ENCODE measurements at regions not wholly inside any gene's neighbourhood (a gene's known extent, or its start where the extent isn't known, plus 50 kb on each side); places are given as distances from the start of the nearest gene placed in this dataset.

DNA sequence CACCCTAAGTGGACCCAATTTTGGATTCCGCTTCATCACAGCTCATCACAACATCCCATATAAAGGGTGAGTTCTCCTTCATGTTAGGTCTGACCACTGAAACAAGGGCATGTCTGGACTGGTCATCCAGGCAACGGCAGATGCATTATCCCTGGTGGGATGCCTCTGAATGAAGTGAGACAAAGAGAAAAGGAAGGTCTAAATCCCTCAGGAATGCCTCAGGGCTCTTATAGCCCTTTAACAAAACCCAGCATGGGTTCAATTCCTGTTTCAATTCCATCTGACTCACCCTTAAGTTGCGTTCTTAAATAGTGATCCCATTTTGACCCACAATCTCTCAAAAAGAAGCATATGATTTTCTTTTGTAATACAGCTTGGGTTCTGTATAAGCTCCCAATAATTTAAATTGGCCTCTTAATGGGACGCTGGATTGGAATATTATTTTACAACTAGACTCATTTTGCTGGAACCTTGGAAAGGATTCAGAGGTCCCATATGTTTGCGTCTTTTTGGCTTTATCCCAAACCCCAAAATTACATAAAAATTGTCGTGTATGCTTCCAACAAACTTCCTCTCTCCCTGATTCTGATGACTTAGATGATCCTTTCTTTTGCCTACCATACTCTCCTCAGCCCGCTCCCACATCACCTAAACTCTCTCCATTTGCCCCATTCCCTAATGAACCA is 287.4 kb upstream of the ZP4 start:
- no peak overlapping the region for H3K27ac Mint-ChIP-seq
- H3K27me3 Mint-ChIP-seq (ENCODE audit: low read depth) = no peaks in the 10 kb centered on the region
- H3K36me3 Mint-ChIP-seq (ENCODE audit: insufficient read depth in 2 of 2) = no peaks in the 10 kb centered on the region
- ATAC-seq (replicated peaks in 1 of 2) (no peak), DNase-seq (no peak)
- peaks cover 2 to 4% of the 10 kb centered on the region in 2 donors for H3K9me3 Mint-ChIP-seq
- no peak overlapping the region for H3K4me3 Mint-ChIP-seq
- no peaks in the 10 kb centered on the region for H3K4me1 Mint-ChIP-seq (ENCODE audit: low read depth)

DNA sequence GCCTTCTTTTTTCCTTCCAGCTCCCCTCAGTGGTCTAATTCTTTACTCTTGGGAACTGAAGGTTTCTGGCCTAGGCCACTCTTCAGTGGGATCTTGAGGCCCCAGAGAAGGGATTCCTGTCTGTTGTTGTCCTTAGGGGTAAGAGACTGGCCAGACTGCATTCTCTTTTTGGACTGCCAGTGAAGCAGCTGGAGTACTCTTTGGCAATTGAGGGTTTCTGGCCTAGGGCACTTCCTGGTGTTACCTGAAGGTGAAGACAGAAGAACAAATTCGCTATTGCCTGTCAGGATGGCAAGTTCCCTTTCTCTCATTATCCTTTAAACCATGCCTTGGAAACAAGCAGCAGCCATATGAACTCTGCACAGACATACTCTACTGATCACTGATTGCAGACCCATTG is 286.6 kb upstream of the ZP4 start:
- Mint-ChIP-seq H3K27me3 (ENCODE audit: low read depth) (no peaks in the 10 kb centered on the region), H3K36me3 (ENCODE audit: insufficient read depth in 2 of 2) (no peaks in the 10 kb centered on the region), H3K27ac (no peak overlapping the region), H3K4me1 (ENCODE audit: low read depth) (no peaks in the 10 kb centered on the region), H3K4me3 (no peak overlapping the region), H3K9me3 (peaks cover 2 to 3% of the 10 kb centered on the region in 2 donors)
- DNase-seq = no peak
- ATAC-seq (replicated peaks in 1 of 2) = no peak

DNA sequence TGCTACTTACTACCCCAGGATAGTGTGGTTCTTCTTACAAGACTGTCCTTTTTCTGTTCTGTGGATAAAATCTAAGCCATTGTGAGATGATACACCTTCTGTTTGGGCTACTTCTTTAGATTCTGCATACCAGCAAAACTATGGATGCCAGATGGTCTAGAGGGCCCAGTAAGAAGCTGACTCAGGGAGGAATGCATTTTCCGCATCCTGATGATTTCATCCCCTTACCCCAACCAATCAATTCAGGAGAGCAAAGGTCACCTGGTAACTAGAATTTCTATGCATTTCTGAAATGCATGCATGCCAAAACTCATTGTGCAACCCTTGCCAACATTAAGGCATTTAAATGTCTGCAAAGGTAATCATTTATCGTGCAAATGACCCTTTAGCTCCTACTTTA is 285.7 kb upstream of the ZP4 start:
- H3K36me3 Mint-ChIP-seq (ENCODE audit: insufficient read depth in 2 of 2) = no peaks in the 10 kb centered on the region
- H3K4me1 Mint-ChIP-seq (ENCODE audit: low read depth) = no peaks in the 10 kb centered on the region
- no peak overlapping the region for H3K4me3 Mint-ChIP-seq
- no peak overlapping the region for H3K27ac Mint-ChIP-seq
- H3K27me3 Mint-ChIP-seq (ENCODE audit: low read depth) = no peaks in the 10 kb centered on the region
- no peak for ATAC-seq (replicated peaks in 1 of 2)
- DNase-seq = no peak
- H3K9me3 Mint-ChIP-seq = peaks cover 2% of the 10 kb centered on the region in 2 donors

DNA sequence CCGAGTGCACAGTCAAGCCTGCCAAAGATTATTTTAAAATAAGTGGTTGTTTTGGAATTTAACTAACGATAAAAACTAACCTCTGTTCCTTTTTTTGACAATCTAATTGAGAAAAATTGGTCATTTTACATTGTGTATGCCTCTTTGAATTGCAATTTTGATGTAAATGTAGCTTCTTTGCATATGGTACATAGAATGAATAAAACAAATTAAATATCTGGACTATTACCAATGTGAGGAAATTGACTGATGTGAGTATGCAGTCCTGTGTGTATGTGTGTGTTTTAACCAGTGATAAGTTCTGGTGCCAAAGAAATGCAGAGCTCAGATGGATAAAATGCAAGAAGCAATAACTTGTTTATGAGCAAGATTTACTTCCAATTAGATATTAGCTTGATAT is 281.3 kb upstream of the ZP4 start:
- Mint-ChIP-seq H3K27me3 (ENCODE audit: low read depth) (no peaks in the 10 kb centered on the region), H3K36me3 (ENCODE audit: insufficient read depth in 2 of 2) (no peaks in the 10 kb centered on the region), H3K27ac (no peak overlapping the region)

DNA sequence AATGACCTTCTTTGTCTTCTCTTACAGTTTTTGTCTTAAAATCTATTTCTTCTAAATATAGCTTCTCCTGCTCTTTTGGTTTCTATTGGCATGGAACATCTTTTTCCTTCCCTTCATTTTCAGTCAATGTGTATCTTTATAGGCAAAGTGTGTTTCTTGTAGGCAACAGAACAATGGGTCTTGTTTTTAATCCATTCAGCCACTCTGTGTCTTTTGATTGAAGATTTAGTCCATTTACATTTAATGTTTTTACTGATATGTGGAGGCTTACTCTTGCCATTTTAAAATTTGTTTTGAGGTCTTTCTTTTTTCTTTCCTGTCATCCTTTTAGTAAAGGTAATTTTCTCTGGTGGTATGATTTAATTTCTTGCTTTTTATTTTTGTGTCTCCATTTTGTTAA is 271.2 kb upstream of the ZP4 start:
- DNase-seq = no peak
- Mint-ChIP-seq H3K4me3 (no peak overlapping the region), H3K4me1 (ENCODE audit: low read depth) (no peaks in the 10 kb centered on the region), H3K27me3 (ENCODE audit: low read depth) (no peaks in the 10 kb centered on the region), H3K27ac (no peak overlapping the region), H3K9me3 (peaks cover 9 to 13% of the 10 kb centered on the region in 2 donors), H3K36me3 (ENCODE audit: insufficient read depth in 2 of 2) (peaks cover 3 to 6% of the 10 kb centered on the region in 2 donors)
- no peak for ATAC-seq (replicated peaks in 1 of 2)

More for the DNA sequence above, 281.3 kb upstream of the ZP4 start:
- H3K4me1 Mint-ChIP-seq (ENCODE audit: low read depth) = no peaks in the 10 kb centered on the region
- H3K4me3 Mint-ChIP-seq = no peak overlapping the region
- DNase-seq (no peak), ATAC-seq (replicated peaks in 1 of 2) (no peak)
- peaks cover 0 to 3% of the 10 kb centered on the region in 2 donors for H3K9me3 Mint-ChIP-seq

DNA sequence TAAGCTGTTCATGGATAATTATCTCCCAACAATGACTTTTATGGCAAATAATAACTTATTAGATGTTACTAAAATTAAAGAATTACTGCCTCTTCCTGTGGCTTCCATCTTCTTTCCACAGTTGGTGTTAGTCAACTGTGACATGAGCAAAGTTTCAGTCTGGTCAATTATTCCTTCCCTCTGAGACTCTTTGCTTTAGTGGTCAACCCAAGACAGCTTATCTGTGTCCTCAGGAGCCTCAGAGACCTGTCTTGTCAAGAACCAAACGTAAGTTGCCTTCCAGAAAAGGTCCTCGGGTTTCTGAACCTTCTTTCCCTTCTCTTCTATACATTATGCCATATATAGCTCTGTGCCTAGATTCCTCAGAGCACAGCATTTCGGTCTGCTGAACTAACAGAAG is 263.2 kb upstream of the ZP4 start:
- no peaks in the 10 kb centered on the region for H3K27me3 Mint-ChIP-seq (ENCODE audit: low read depth)
- no peak overlapping the region for H3K27ac Mint-ChIP-seq

DNA sequence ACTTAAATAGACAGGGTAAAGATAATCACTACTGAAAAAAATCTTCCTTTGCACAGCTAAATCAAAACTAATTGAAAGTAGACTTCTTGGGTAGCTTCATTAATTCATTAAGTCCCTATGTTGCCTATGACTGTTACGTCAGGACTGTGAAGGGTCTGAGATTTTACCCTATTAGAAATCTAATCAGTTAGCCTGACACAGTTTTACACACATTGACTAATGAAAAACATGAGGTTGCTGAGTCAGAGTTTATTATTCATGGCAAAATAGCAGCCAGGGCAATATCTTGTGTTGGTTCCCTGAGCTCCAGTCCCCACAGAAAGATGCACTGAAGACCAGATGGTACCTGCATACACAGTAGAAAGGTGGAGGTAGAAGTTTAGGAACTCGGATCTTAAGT is 262.5 kb upstream of the ZP4 start:
- Mint-ChIP-seq H3K36me3 (ENCODE audit: insufficient read depth in 2 of 2) (no peaks in the 10 kb centered on the region), H3K27me3 (ENCODE audit: low read depth) (no peaks in the 10 kb centered on the region), H3K9me3 (peaks cover 10 to 11% of the 10 kb centered on the region in 2 donors), H3K4me1 (ENCODE audit: low read depth) (no peaks in the 10 kb centered on the region), H3K4me3 (no peak overlapping the region), H3K27ac (no peak overlapping the region)
- no peak for ATAC-seq (replicated peaks in 1 of 2)
- DNase-seq = no peak

More for the DNA sequence above, 263.2 kb upstream of the ZP4 start:
- Mint-ChIP-seq H3K9me3 (peaks cover 10 to 11% of the 10 kb centered on the region in 2 donors), H3K4me1 (ENCODE audit: low read depth) (no peaks in the 10 kb centered on the region), H3K4me3 (no peak overlapping the region), H3K36me3 (ENCODE audit: insufficient read depth in 2 of 2) (no peaks in the 10 kb centered on the region)
- no peak for ATAC-seq (replicated peaks in 1 of 2)
- no peak for DNase-seq

DNA sequence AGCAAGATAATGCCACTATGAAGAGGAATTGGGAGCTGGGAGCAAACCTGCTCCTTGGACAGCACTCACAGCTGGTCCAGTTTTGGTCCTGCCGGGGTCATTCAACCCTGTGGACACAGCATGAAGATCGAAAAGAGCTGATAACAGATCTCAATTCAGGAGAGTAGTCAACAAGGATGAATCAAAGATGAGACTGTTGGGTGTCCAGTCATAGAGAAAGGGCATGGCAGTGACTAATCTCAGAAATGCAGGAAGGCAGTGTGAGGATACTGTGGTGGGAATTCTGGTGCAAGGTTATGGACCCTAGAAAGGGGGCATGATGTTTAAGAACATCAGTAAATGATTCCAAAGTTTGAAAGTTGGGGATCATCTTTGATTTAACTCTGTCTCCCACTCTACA is 261.4 kb upstream of the ZP4 start:
- no peaks in the 10 kb centered on the region for H3K4me1 Mint-ChIP-seq (ENCODE audit: low read depth)
- no peak for ATAC-seq (replicated peaks in 1 of 2)
- H3K4me3 Mint-ChIP-seq = no peak overlapping the region
- no peak for DNase-seq
- H3K9me3 Mint-ChIP-seq = peaks cover 10 to 11% of the 10 kb centered on the region in 2 donors
- no peaks in the 10 kb centered on the region for H3K27me3 Mint-ChIP-seq (ENCODE audit: low read depth)
- no peak overlapping the region for H3K27ac Mint-ChIP-seq
- H3K36me3 Mint-ChIP-seq (ENCODE audit: insufficient read depth in 2 of 2) = no peaks in the 10 kb centered on the region

DNA sequence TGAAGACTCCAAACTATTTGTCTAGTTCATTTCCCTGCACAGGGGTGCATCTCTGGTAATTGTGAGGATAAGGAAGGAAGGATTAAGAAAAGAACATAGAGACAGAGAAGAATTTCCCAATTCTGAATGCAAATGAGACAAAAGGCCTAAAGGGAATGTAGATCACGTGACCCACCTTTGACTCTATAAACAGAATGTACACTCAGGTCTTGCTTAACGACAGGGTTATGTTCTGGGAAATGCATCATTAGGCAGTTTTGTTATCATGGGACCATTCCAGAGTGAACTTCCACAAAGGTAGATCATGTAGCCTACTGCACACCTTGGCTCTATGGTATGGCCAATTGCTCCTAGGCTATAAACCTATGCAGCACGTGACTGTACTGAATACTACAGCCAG is 252.3 kb upstream of the ZP4 start:
- Mint-ChIP-seq H3K9me3 (peaks cover 0 to 4% of the 10 kb centered on the region in 2 donors), H3K36me3 (ENCODE audit: insufficient read depth in 2 of 2) (no peaks in the 10 kb centered on the region), H3K4me1 (ENCODE audit: low read depth) (no peaks in the 10 kb centered on the region), H3K27ac (no peak overlapping the region), H3K27me3 (ENCODE audit: low read depth) (no peaks in the 10 kb centered on the region), H3K4me3 (no peak overlapping the region)
- DNase-seq (no peak), ATAC-seq (replicated peaks in 1 of 2) (no peak)

DNA sequence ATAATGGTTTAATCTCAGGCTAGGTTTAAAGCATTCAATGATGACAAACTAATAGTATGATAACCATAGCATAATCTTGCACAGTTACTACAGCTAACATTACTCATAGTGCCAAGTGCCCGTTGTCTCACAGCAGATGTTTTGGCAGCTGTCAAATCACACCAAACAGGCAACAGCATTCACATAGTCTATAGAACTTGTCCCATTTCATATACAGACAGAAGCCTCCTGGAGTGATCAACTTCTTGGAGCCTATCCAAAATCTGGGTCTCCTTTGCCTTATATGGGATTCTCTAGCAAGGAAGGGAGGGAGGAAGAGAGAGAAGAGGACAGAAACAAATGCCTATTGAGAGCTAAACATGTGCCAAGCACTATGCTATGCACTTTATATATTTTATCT is 250.6 kb upstream of the ZP4 start:
- no peak for ATAC-seq (replicated peaks in 1 of 2)

DNA sequence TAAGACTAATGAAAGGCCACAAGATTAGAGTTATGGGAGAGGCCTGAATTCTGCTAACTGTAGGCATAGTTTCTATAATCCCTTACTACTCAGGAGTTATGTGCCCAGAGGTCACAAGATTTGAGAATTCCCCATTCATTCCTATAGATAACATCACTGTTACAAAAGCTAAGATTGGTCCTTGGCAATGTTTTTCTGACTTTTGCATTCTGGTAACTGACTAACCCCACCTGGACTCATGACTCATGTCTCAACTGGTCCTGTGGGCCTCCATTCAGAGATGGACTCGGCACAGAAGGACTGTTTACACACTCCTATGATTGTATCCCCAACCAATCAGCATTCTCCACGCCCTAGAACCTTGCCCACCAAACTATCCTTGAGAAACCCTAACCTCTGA is 249.0 kb upstream of the ZP4 start:
- Mint-ChIP-seq H3K9me3 (peaks cover 2 to 4% of the 10 kb centered on the region in 2 donors), H3K36me3 (ENCODE audit: insufficient read depth in 2 of 2) (no peaks in the 10 kb centered on the region), H3K27me3 (ENCODE audit: low read depth) (no peaks in the 10 kb centered on the region), H3K4me1 (ENCODE audit: low read depth) (no peaks in the 10 kb centered on the region), H3K4me3 (no peak overlapping the region), H3K27ac (no peak overlapping the region)
- no peak for ATAC-seq (replicated peaks in 1 of 2)
- DNase-seq = no peak

More for the DNA sequence above, 250.6 kb upstream of the ZP4 start:
- no peak overlapping the region for H3K4me3 Mint-ChIP-seq
- no peaks in the 10 kb centered on the region for H3K27me3 Mint-ChIP-seq (ENCODE audit: low read depth)
- no peak overlapping the region for H3K27ac Mint-ChIP-seq
- H3K9me3 Mint-ChIP-seq = peaks cover 0 to 4% of the 10 kb centered on the region in 2 donors
- DNase-seq = no peak
- no peaks in the 10 kb centered on the region for H3K4me1 Mint-ChIP-seq (ENCODE audit: low read depth)
- no peaks in the 10 kb centered on the region for H3K36me3 Mint-ChIP-seq (ENCODE audit: insufficient read depth in 2 of 2)

DNA sequence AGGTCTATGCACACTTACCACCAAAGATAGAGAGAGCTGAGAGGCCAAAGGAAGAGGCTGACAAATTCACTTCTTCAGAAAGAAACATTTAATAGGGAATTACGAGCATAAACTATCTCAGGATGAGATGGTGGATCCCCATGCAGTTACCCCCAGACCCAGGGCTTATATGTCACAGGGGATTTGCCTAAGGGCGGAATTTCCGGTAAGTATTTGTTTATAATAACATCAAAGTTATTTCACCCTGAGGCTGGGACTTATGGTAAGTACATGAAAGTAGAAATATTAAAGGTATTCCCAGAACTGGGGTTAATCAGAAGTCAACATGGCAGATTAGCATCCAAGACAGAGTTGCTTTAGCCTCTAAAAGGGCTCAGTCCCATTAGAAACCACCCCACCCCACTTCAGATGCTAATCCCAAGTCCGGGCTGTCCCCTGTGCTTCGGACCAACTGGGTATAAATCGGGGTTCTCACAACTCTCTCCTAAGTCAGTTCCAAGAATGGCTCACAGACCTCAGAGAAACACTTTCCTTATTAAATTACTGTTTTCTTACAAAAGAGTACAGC is 247.4 kb upstream of the ZP4 start:
- H3K27me3 Mint-ChIP-seq (ENCODE audit: low read depth) = no peaks in the 10 kb centered on the region
- no peak overlapping the region for H3K4me3 Mint-ChIP-seq
- no peak for DNase-seq
- peaks cover 5 to 7% of the 10 kb centered on the region in 2 donors for H3K9me3 Mint-ChIP-seq
- no peak for ATAC-seq (replicated peaks in 1 of 2)
- no peak overlapping the region for H3K27ac Mint-ChIP-seq
- no peaks in the 10 kb centered on the region for H3K4me1 Mint-ChIP-seq (ENCODE audit: low read depth)
- H3K36me3 Mint-ChIP-seq (ENCODE audit: insufficient read depth in 2 of 2) = peaks cover 0 to 2% of the 10 kb centered on the region in 2 donors

DNA sequence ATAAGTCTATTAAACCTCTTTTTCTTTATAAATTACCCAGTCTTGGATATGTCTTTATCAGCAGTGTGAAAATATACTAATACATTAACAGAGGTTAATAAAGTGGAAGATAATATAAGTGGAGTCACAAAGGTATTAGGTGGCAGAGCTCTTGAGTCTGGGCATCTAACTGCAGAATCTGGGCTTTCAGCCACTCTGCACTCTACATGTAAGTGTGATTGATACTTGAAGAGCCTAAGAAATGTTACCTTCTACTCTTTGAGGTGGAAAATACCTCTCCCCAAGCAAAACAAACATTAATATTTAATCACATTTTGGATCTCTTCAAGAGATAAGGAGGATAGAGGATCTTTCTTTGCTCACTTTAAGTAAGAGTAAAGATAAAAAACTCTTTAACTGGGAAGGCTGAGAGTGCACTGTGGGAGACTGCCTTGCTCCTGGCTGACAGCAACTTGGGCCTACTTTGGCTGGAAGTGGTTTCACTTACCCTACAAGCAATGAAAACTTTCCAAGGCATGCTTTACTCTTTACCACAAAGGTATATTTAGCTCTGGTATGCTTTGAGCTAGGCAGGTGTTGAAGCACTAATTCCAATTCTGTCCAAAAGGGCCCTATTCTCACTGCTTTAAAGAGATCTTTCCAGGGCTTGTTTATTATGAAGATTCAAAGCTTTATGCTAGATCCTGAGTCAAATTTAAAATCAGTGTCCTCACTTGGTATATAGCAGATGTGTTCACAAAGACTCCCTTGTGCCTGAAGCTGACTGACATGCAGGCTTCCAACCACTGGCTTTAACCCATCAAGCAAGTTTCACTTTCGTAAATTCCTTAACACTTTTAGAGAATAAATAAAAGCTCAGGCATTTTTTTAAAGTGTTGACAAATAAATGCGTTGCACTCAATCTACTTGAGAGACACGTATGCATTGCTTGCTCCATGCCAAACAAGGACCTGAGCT is 245.3 kb upstream of the ZP4 start:
- H3K27ac Mint-ChIP-seq = no peak overlapping the region
- no peaks in the 10 kb centered on the region for H3K4me1 Mint-ChIP-seq (ENCODE audit: low read depth)
- H3K9me3 Mint-ChIP-seq = peaks cover 7 to 8% of the 10 kb centered on the region in 2 donors
- H3K4me3 Mint-ChIP-seq = no peak overlapping the region
- H3K36me3 Mint-ChIP-seq (ENCODE audit: insufficient read depth in 2 of 2) = peaks cover 0 to 2% of the 10 kb centered on the region in 2 donors
- DNase-seq = no peak
- ATAC-seq (replicated peaks in 1 of 2) = no peak
- H3K27me3 Mint-ChIP-seq (ENCODE audit: low read depth) = no peaks in the 10 kb centered on the region

Measured in activated T-cell treated with anti-CD3 and anti-CD28 coated beads, Interleukin-2, amount 50 U/mL, for 72 hours (primary cell).